Colon (tissue), 2 donors: ENCODE measurements at regions not wholly inside any gene's neighbourhood (a gene's known extent, or its start where the extent isn't known, plus 50 kb on each side); places are given as distances from the start of the nearest gene placed in this dataset.
"Not testable (repeated sequence)": the region's sequence is repeated elsewhere in the genome, so short reads cannot be mapped to it uniquely, and the experiment has no call there.

Experiments
- FAIRE-seq: peaks from 2 replicates; lab custom pipeline; 2012; peaks lifted over from hg19 to GRCh38; lab: Jason Lieb, UNC
- donor health status: control.
- donor health status: control.

GRCh38 chr11:114805431-114805830, 127.1 kb downstream of the NXPE2 start:
- FAIRE-seq: not testable (repeated sequence)

GRCh38 chr11:114811971-114812370, 133.6 kb downstream of the NXPE2 start:
- FAIRE-seq: no peak

GRCh38 chr11:114812733-114813132, 134.4 kb downstream of the NXPE2 start:
- FAIRE-seq: no peak

GRCh38 chr11:114813189-114813718, 134.9 kb downstream of the NXPE2 start:
- no peak for FAIRE-seq

- FAIRE-seq: no peak
These were observed 136.8 kb downstream of the NXPE2 start for GRCh38 chr11:114815176-114815575.

GRCh38 chr11:114815761-114816160, 137.4 kb downstream of the NXPE2 start:
- no peak for FAIRE-seq

GRCh38 chr11:114816791-114817190, 138.5 kb downstream of the NXPE2 start:
- FAIRE-seq: no peak

- no peak for FAIRE-seq
These were observed 140.1 kb downstream of the NXPE2 start for GRCh38 chr11:114818382-114818781.

GRCh38 chr11:114819028-114819427, 140.7 kb downstream of the NXPE2 start:
- no peak for FAIRE-seq

GRCh38 chr11:114820621-114821020, 142.3 kb downstream of the NXPE2 start:
- FAIRE-seq: no peak

- no peak for FAIRE-seq
These were observed 143.5 kb downstream of the NXPE2 start for GRCh38 chr11:114821621-114822412.

- FAIRE-seq: no peak
These were observed 148.6 kb downstream of the NXPE2 start for GRCh38 chr11:114826910-114827442.

- FAIRE-seq: no peak
These were observed 149.4 kb downstream of the NXPE2 start for GRCh38 chr11:114827736-114828135.

GRCh38 chr11:114832532-114833125, 154.3 kb downstream of the NXPE2 start:
- no peak for FAIRE-seq

- FAIRE-seq: no peak
These were observed 157.8 kb downstream of the NXPE2 start for GRCh38 chr11:114836161-114836560.

- FAIRE-seq: no peak
These were observed 166.6 kb downstream of the NXPE2 start for GRCh38 chr11:114844896-114845295.

GRCh38 chr11:114845766-114846415, 167.6 kb downstream of the NXPE2 start:
- no peak for FAIRE-seq

GRCh38 chr11:114846416-114846791, 168.1 kb downstream of the NXPE2 start:
- FAIRE-seq: no peak

GRCh38 chr11:114847306-114847975, 169.1 kb downstream of the NXPE2 start:
- FAIRE-seq: no peak

GRCh38 chr11:114848027-114848426, 169.7 kb downstream of the NXPE2 start:
- FAIRE-seq: no peak

GRCh38 chr11:114857281-114857680, 179.0 kb downstream of the NXPE2 start:
- FAIRE-seq: no peak

GRCh38 chr11:114864896-114865295, 186.6 kb downstream of the NXPE2 start:
- FAIRE-seq: no peak
